HUES6 (cell line): ENCODE measurements at regions not wholly inside any gene's neighbourhood (a gene's known extent, or its start where the extent isn't known, plus 50 kb on each side); places are given as distances from the start of the nearest gene placed in this dataset.

ENCODE experiments used
- H3K27ac ChIP-seq: 2 replicates; pipeline ENCODE4 v1.7.0; 2013; ENCODE audit warnings: low read depth, mild to moderate bottlenecking, low read length, inconsistent platforms
- H3K27me3 ChIP-seq: 2 replicates; pipeline ENCODE4 v1.6.1; 2013; ENCODE audit warnings: low read length; ENCODE audit not compliant: control insufficient read depth, insufficient read depth
- H3K36me3 ChIP-seq: 2 replicates; pipeline ENCODE4 v1.6.1; 2013; ENCODE audit warnings: low read length; ENCODE audit not compliant: control insufficient read depth, insufficient read depth
- H3K4me1 ChIP-seq: 2 replicates; pipeline ENCODE4 v1.6.1; 2013; ENCODE audit warnings: low read length; ENCODE audit not compliant: control insufficient read depth, insufficient read depth
- H3K4me3 ChIP-seq: 2 replicates; pipeline ENCODE4 v1.5.1; 2013; ENCODE audit warnings: low read depth, low read length
- H3K9ac ChIP-seq: one replicate; pipeline ENCODE4 v1.6.1; 2013; ENCODE audit warnings: mild to moderate bottlenecking, low read length
- H3K9me3 ChIP-seq: 2 replicates; pipeline ENCODE4 v1.6.1; 2013; ENCODE audit warnings: low read depth, low read length; ENCODE audit not compliant: control insufficient read depth, insufficient read depth

GRCh38 chr5:173823721-173824567 lies 64.2 kb upstream of the CPEB4 start:
- H3K9me3 ChIP-seq = peaks cover 9% of the 10 kb centered on the region; the same call in 1 of the 2 replicates
- no peak overlapping the region for H3K9ac ChIP-seq
- no peaks in the 10 kb centered on the region for H3K27me3 ChIP-seq
- H3K4me1 ChIP-seq = peaks cover 23% of the 10 kb centered on the region
- no peaks in the 10 kb centered on the region for H3K36me3 ChIP-seq
- no peak overlapping the region for H3K27ac ChIP-seq
- no peak overlapping the region for H3K4me3 ChIP-seq

- H3K9ac ChIP-seq = no peak overlapping the region
Observed at GRCh38 chr5:173825215-173825865, 62.8 kb upstream of the CPEB4 start.

GRCh38 chr5:173826086-173826427 lies 62.1 kb upstream of the CPEB4 start:
- H3K36me3 ChIP-seq = no peaks in the 10 kb centered on the region
- no peak overlapping the region for H3K9ac ChIP-seq
- H3K4me3 ChIP-seq = no peak overlapping the region
- peaks cover 20% of the 10 kb centered on the region for H3K4me1 ChIP-seq
- peaks cover 6% of the 10 kb centered on the region; the same call in 1 of the 2 replicates for H3K9me3 ChIP-seq
- H3K27ac ChIP-seq = no peak overlapping the region
- no peaks in the 10 kb centered on the region for H3K27me3 ChIP-seq

More at GRCh38 chr5:173825215-173825865, 62.8 kb upstream of the CPEB4 start:
- no peaks in the 10 kb centered on the region for H3K27me3 ChIP-seq
- H3K4me1 ChIP-seq = peaks cover 23% of the 10 kb centered on the region
- H3K4me3 ChIP-seq = no peak overlapping the region
- peaks cover 6% of the 10 kb centered on the region; the same call in 1 of the 2 replicates for H3K9me3 ChIP-seq
- no peaks in the 10 kb centered on the region for H3K36me3 ChIP-seq
- H3K27ac ChIP-seq = no peak overlapping the region

GRCh38 chr5:173826428-173827350 lies 61.5 kb upstream of the CPEB4 start:
- Histone ChIP-seq H3K4me3 (no peak overlapping the region), H3K4me1 (peaks cover 15% of the 10 kb centered on the region), H3K36me3 (no peaks in the 10 kb centered on the region), H3K27ac (no peak overlapping the region), H3K9ac (no peak overlapping the region), H3K9me3 (peaks cover 6% of the 10 kb centered on the region; the same call in 1 of the 2 replicates), H3K27me3 (no peaks in the 10 kb centered on the region)

- H3K36me3 ChIP-seq = no peaks in the 10 kb centered on the region
- no peaks in the 10 kb centered on the region for H3K27me3 ChIP-seq
- peaks cover 13% of the 10 kb centered on the region for H3K4me1 ChIP-seq
- no peak overlapping the region for H3K27ac ChIP-seq
- peaks cover 6% of the 10 kb centered on the region; the same call in 1 of the 2 replicates for H3K9me3 ChIP-seq
- no peak overlapping the region for H3K4me3 ChIP-seq
- no peak overlapping the region for H3K9ac ChIP-seq
Observed at GRCh38 chr5:173828952-173829351, 59.2 kb upstream of the CPEB4 start.

- Histone ChIP-seq H3K9me3 (peaks cover 6% of the 10 kb centered on the region; the same call in 1 of the 2 replicates), H3K4me1 (peaks cover 5% of the 10 kb centered on the region; the same call in 1 of the 2 replicates), H3K4me3 (no peak overlapping the region), H3K27me3 (no peaks in the 10 kb centered on the region), H3K9ac (no peak overlapping the region), H3K36me3 (no peaks in the 10 kb centered on the region), H3K27ac (no peak overlapping the region)
Observed at GRCh38 chr5:173829826-173830225, 58.3 kb upstream of the CPEB4 start.

GRCh38 chr5:173830421-173830820 lies 57.7 kb upstream of the CPEB4 start:
- no peak overlapping the region for H3K4me3 ChIP-seq
- no peaks in the 10 kb centered on the region for H3K4me1 ChIP-seq
- no peaks in the 10 kb centered on the region for H3K36me3 ChIP-seq
- no peaks in the 10 kb centered on the region for H3K27me3 ChIP-seq
- no peak overlapping the region for H3K9ac ChIP-seq
- H3K9me3 ChIP-seq = peaks cover 6% of the 10 kb centered on the region; the same call in 1 of the 2 replicates
- no peak overlapping the region for H3K27ac ChIP-seq

- Histone ChIP-seq H3K9me3 (peaks cover 6% of the 10 kb centered on the region; the same call in 1 of the 2 replicates), H3K36me3 (no peaks in the 10 kb centered on the region), H3K4me1 (no peaks in the 10 kb centered on the region), H3K9ac (no peak overlapping the region), H3K4me3 (no peak overlapping the region), H3K27me3 (no peaks in the 10 kb centered on the region), H3K27ac (no peak overlapping the region)
Observed at GRCh38 chr5:173831196-173831914, 56.8 kb upstream of the CPEB4 start.

GRCh38 chr5:173832386-173832785 lies 55.8 kb upstream of the CPEB4 start:
- Histone ChIP-seq H3K36me3 (no peaks in the 10 kb centered on the region), H3K4me1 (no peaks in the 10 kb centered on the region), H3K9me3 (peaks cover 6% of the 10 kb centered on the region; the same call in 1 of the 2 replicates), H3K27me3 (no peaks in the 10 kb centered on the region), H3K27ac (no peak overlapping the region), H3K4me3 (no peak overlapping the region), H3K9ac (no peak overlapping the region)
